ENCODE measurements at regions not wholly inside any gene's neighbourhood (a gene's known extent, or its start where the extent isn't known, plus 50 kb on each side); places are given as distances from the start of the nearest gene placed in this dataset.

- H3K27me3 ChIP-seq = no peaks in the 10 kb centered on the region
- no peak overlapping the region for H3K4me3 ChIP-seq (ENCODE audit: low read depth, low read length)
- no peaks in the 10 kb centered on the region for H3K9me3 ChIP-seq
- DNase-seq = no peak
- H3K36me3 ChIP-seq = no peaks in the 10 kb centered on the region
- no peak for TF ChIP-seq CTCF (IDR thresholded peaks at IDR 0.05; ENCODE audit: low read depth, low read length)
- H3K4me1 ChIP-seq = no peaks in the 10 kb centered on the region
Observed at GRCh38 chr2:126356631-126357030, 299.3 kb upstream of the GYPC start.

- H3K4me3 ChIP-seq (ENCODE audit: low read depth, low read length) = no peak overlapping the region
- no peaks in the 10 kb centered on the region for H3K36me3 ChIP-seq
- H3K9me3 ChIP-seq = no peaks in the 10 kb centered on the region
- TF ChIP-seq CTCF (IDR thresholded peaks at IDR 0.05; ENCODE audit: low read depth, low read length) = no peak
- H3K4me1 ChIP-seq = no peaks in the 10 kb centered on the region
- no peaks in the 10 kb centered on the region for H3K27me3 ChIP-seq
- DNase-seq = no peak
Observed at GRCh38 chr2:126358122-126358521, 297.8 kb upstream of the GYPC start.

- Histone ChIP-seq H3K4me1 (no peaks in the 10 kb centered on the region), H3K36me3 (no peaks in the 10 kb centered on the region), H3K9me3 (no peaks in the 10 kb centered on the region), H3K4me3 (ENCODE audit: low read depth, low read length) (no peak overlapping the region), H3K27me3 (no peaks in the 10 kb centered on the region)
- TF ChIP-seq CTCF (IDR thresholded peaks at IDR 0.05; ENCODE audit: low read depth, low read length) = no peak
- no peak for DNase-seq
Observed at GRCh38 chr2:126359494-126359893, 296.5 kb upstream of the GYPC start.

DNA sequence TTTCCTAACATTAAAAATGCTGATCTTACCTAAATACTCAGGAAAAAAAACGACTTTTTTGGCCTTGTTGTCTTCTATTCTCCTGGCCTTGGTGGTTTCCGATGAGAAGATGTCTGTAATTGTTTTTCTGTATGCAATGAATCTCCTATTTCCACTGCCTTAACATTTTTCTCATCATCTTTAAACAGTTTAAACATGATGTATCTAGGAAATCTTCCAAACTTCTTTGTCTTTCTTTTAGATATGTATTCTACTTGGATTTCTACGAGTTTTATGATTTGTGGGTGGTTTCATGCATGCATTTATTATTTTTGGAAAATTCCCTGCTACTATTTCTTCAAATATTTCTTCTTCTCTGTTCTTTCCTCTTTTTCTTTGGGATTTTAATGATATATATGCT is 288.6 kb upstream of the GYPC start:
- Histone ChIP-seq H3K4me3 (ENCODE audit: low read depth, low read length) (no peak overlapping the region), H3K9me3 (no peaks in the 10 kb centered on the region), H3K27me3 (no peaks in the 10 kb centered on the region), H3K4me1 (no peaks in the 10 kb centered on the region), H3K36me3 (no peaks in the 10 kb centered on the region)
- no peak for DNase-seq
- TF ChIP-seq CTCF (IDR thresholded peaks at IDR 0.05; ENCODE audit: low read depth, low read length) = no peak

GRCh38 chr2:126368758-126369157 is 287.2 kb upstream of the GYPC start:
- Histone ChIP-seq H3K27me3 (no peaks in the 10 kb centered on the region), H3K9me3 (no peaks in the 10 kb centered on the region), H3K36me3 (no peaks in the 10 kb centered on the region), H3K4me1 (no peaks in the 10 kb centered on the region), H3K4me3 (ENCODE audit: low read depth, low read length) (no peak overlapping the region)
- no peak for DNase-seq
- TF ChIP-seq CTCF (IDR thresholded peaks at IDR 0.05; ENCODE audit: low read depth, low read length) = no peak

DNA sequence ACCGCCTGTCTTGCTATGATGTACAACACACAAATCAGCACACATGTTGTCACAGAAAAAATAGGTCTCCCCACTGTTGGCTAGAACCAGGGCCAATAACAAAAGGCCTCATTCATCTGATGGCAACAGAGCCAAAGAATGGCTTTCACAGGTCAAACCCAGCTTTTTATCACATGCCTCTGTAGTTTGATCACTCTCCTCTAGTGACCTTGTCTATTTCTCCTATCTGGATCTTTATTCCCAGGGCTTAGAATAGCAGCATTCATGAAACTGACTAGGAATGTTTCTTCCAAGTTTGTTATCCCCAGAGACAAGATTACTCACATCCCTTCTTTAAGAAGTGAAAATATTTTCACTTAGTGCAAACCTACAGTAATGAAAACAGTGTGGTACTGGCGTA is 285.8 kb upstream of the GYPC start:
- Histone ChIP-seq H3K4me3 (ENCODE audit: low read depth, low read length) (no peak overlapping the region), H3K36me3 (no peaks in the 10 kb centered on the region), H3K9me3 (no peaks in the 10 kb centered on the region), H3K4me1 (no peaks in the 10 kb centered on the region), H3K27me3 (no peaks in the 10 kb centered on the region)
- no peak for DNase-seq
- TF ChIP-seq CTCF (IDR thresholded peaks at IDR 0.05; ENCODE audit: low read depth, low read length) = no peak
